HepG2 (cell line): ENCODE measurements at regions not wholly inside any gene's neighbourhood (a gene's known extent, or its start where the extent isn't known, plus 50 kb on each side); places are given as distances from the start of the nearest gene placed in this dataset.

Experiments
- ATAC-seq: fragments of 200-7000 bp; cut with Tn5 transposase; 3 replicates; pipeline ENCODE4 v1.9.1; 2020; ENCODE audit warnings: mild to moderate bottlenecking, moderate library complexity
- BruUV-seq: library from RNA; stranded (reverse); fragments of 400-500 nt; replicated peaks from 2 replicates; lab custom pipeline; 2021; lab: Mats Ljungman, UMichigan
- CTCF ChIA-PET: fragments of 300-600 bp; formaldehyde crosslinking; extraction: SDS; loops from one replicate; lab custom pipeline; 2021; ENCODE audit warnings: low total read pairs, inconsistent platforms, low intra/inter-chr PET ratio; lab: Yijun Ruan, JAX
- POLR2A ChIA-PET: fragments of 350-600 bp; sonication (Branson Sonifier 250); formaldehyde crosslinking; loops from one replicate; lab custom pipeline; 2020; ENCODE audit warnings: antibody characterized with exemption, inconsistent platforms; lab: Yijun Ruan, JAX
- DNase-seq: peaks from one replicate; pipeline ENCODE4 v3.0.0-alpha.2; 2015; ENCODE audit warnings: low spot score
- FAIRE-seq: peaks from 3 replicates; lab custom pipeline; 2011; peaks lifted over from hg19 to GRCh38; lab: Jason Lieb, UNC
- H2AFZ ChIP-seq: one replicate; pipeline ENCODE4 v1.6.1; 2011; ENCODE audit warnings: low read length, inconsistent platforms
- H3K27ac ChIP-seq: fragments of 300-600 bp; 3 replicates; pipeline ENCODE4 v1.8.0; 2011; ENCODE audit warnings: mixed run types, mild to moderate bottlenecking, mixed read lengths, low read length, inconsistent platforms; ENCODE audit not compliant: insufficient read depth; ENCODE audit errors: extremely low read length
- H3K27me3 ChIP-seq, 2 experiments: fragments of 200-600 bp in 1 of 2; 2 replicates in 1 of 2; 3 replicates in 1 of 2; pipeline versions ENCODE4 v1.6.0 to v1.8.0; 2011; ENCODE audit warnings: low read length in 2 of 2, mild to moderate bottlenecking in 2 of 2, moderate library complexity in 2 of 2, inconsistent platforms in 1 of 2; ENCODE audit not compliant: insufficient read depth in 2 of 2, control insufficient read depth in 1 of 2
- H3K36me3 ChIP-seq, 2 experiments: fragments of 200-600 bp in 1 of 2; replicated peaks in 1 of 2; 2 replicates in 1 of 2; 3 replicates in 1 of 2; pipeline versions ENCODE4 v1.5.1 to v1.8.0; 2011; ENCODE audit warnings: low read length in 2 of 2, inconsistent platforms in 1 of 2; ENCODE audit not compliant: insufficient read depth in 2 of 2, control insufficient read depth in 1 of 2
- H3K4me1 ChIP-seq: 2 replicates; pipeline ENCODE4 v1.5.1; 2012; ENCODE audit warnings: low read length, inconsistent platforms; ENCODE audit not compliant: insufficient read depth
- H3K4me2 ChIP-seq: 2 replicates; pipeline ENCODE4 v1.6.0; 2011; ENCODE audit warnings: low read depth, low read length, inconsistent platforms
- H3K4me3 ChIP-seq, 3 experiments: fragments of 200-600 bp in 1 of 3; sonication (generic), shearing (Covaris generic) in 1 of 3; replicated peaks in 1 of 3; 2 replicates each; pipeline ENCODE4 v1.5.1; 2011 to 2016; ENCODE audit warnings: low read length in 3 of 3, inconsistent platforms in 2 of 3, low read depth in 2 of 3, mild to moderate bottlenecking in 2 of 3, control low read depth in 1 of 3, mixed read lengths in 1 of 3; ENCODE audit not compliant: insufficient read depth in 1 of 3
- H3K79me2 ChIP-seq: one replicate; pipeline ENCODE4 v1.6.1; 2011; ENCODE audit warnings: low read length, inconsistent platforms; ENCODE audit not compliant: insufficient read depth
- H3K9ac ChIP-seq: 2 replicates; pipeline ENCODE4 v1.6.0; 2011; ENCODE audit warnings: mild to moderate bottlenecking, low read depth, low read length, inconsistent platforms; ENCODE audit not compliant: insufficient read depth
- H3K9me3 ChIP-seq: 2 replicates; pipeline ENCODE4 v1.5.1; 2012; ENCODE audit warnings: mild to moderate bottlenecking, low read length
- H4K20me1 ChIP-seq: 2 replicates; pipeline ENCODE4 v1.6.0; 2011; ENCODE audit warnings: inconsistent platforms, mild to moderate bottlenecking, low read length, moderate library complexity; ENCODE audit not compliant: insufficient read depth
- CBFB ChIP-seq: sonication (generic); formaldehyde crosslinking; IDR thresholded peaks from 2 replicates; pipeline ENCODE4 v1.4.0; 2020; ENCODE audit warnings: missing genetic modification reagents
- GLI4 ChIP-seq: sonication (generic); formaldehyde crosslinking; IDR thresholded peaks from 2 replicates; pipeline ENCODE4 v1.5.1; 2020; ENCODE audit warnings: missing genetic modification reagents, mild to moderate bottlenecking, moderate library complexity, borderline replicate concordance
- HNRNPUL1 ChIP-seq: fragments of 200-400 bp; formaldehyde crosslinking; IDR thresholded peaks from 2 replicates; pipeline ENCODE4 v1.6.1; 2017; ENCODE audit warnings: low read depth, mild to moderate bottlenecking, low read length, moderate library complexity
- MTA1 ChIP-seq: sonication (generic); formaldehyde crosslinking; IDR thresholded peaks from 2 replicates; pipeline ENCODE4 v1.4.0; 2020; ENCODE audit warnings: missing genetic modification reagents, mild to moderate bottlenecking, borderline replicate concordance
- MTF2 ChIP-seq: sonication (generic); formaldehyde crosslinking; IDR thresholded peaks from 2 replicates; pipeline ENCODE4 v1.5.0; 2020; ENCODE audit warnings: missing genetic modification reagents, borderline replicate concordance
- SMAD9 ChIP-seq: sonication (generic); formaldehyde crosslinking; IDR thresholded peaks from 2 replicates; pipeline ENCODE4 v1.5.1; 2020; ENCODE audit warnings: mild to moderate bottlenecking, missing genetic modification reagents
- SUZ12 ChIP-seq: fragments of 150-350 bp; IDR thresholded peaks from 2 replicates; pipeline ENCODE4 v1.6.1; 2014; ENCODE audit warnings: low read depth, low read length
- THAP11 ChIP-seq: IDR thresholded peaks from 2 replicates; pipeline ENCODE4 v1.6.1; 2016; ENCODE audit warnings: missing biosample characterization, missing genetic modification reagents
- ZFP82 ChIP-seq: sonication (generic); formaldehyde crosslinking; IDR thresholded peaks from 2 replicates; pipeline ENCODE4 v1.5.1; 2020; ENCODE audit warnings: mild to moderate bottlenecking, missing genetic modification reagents, borderline replicate concordance
- ZNF350 ChIP-seq: sonication (generic); formaldehyde crosslinking; IDR thresholded peaks from 2 replicates; pipeline ENCODE4 v1.4.0; 2020; ENCODE audit warnings: mild to moderate bottlenecking, low read depth, missing genetic modification reagents, borderline replicate concordance
- ZNF430 ChIP-seq: sonication (generic); formaldehyde crosslinking; IDR thresholded peaks from 2 replicates; pipeline ENCODE4 v1.9.0; 2021; ENCODE audit warnings: mild to moderate bottlenecking, missing genetic modification reagents
- ZNF446 ChIP-seq: sonication (generic); formaldehyde crosslinking; IDR thresholded peaks from 2 replicates; pipeline ENCODE4 v1.5.0; 2020; ENCODE audit warnings: mild to moderate bottlenecking, missing genetic modification reagents
- ZNF558 ChIP-seq: sonication (generic); formaldehyde crosslinking; IDR thresholded peaks from 2 replicates; pipeline ENCODE4 v1.9.0; 2022; ENCODE audit warnings: mild to moderate bottlenecking, missing genetic modification reagents, borderline replicate concordance
- ZNF615 ChIP-seq: sonication (generic); formaldehyde crosslinking; IDR thresholded peaks from 2 replicates; pipeline ENCODE4 v1.5.0; 2020; ENCODE audit warnings: mild to moderate bottlenecking, missing genetic modification reagents, borderline replicate concordance
- WGBS: methylation state at CpG from one replicate; pipeline ENCODE4 v1.1.6; 2017; ENCODE audit warnings: low lambda C conversion rate; 5-methylcytosine and 5-hydroxymethylcytosine counted together
- in situ Hi-C: cut with HindIII; loops from 2 replicates; pipeline ENCODE4 v1.10.0; 2017; ENCODE audit warnings: low pct_unique_long_range_greater_than_20kb; ENCODE audit not compliant: extremely low pct_ligation_motif_present
- intact Hi-C: fragments of 100-400 bp; cut with micrococcal nuclease; formaldehyde crosslinking; loops from one replicate; pipeline ENCODE4 v1.10.0; 2022; ENCODE audit not compliant: unreplicated experiment
- TF ChIP-seq, protein P1 (sequence below): sonication (generic); formaldehyde crosslinking; IDR thresholded peaks from 2 replicates; pipeline ENCODE4 v1.8.0; 2022; ENCODE audit warnings: mild to moderate bottlenecking, missing genetic modification reagents, moderate library complexity
- TF ChIP-seq, protein P2 (sequence below): sonication (generic); formaldehyde crosslinking; IDR thresholded peaks from 2 replicates; pipeline ENCODE4 v1.5.0; 2020; ENCODE audit warnings: missing genetic modification reagents
- TF ChIP-seq, protein P3 (sequence below): sonication (generic); formaldehyde crosslinking; IDR thresholded peaks from 2 replicates; pipeline ENCODE4 v1.5.0; 2020; ENCODE audit warnings: mild to moderate bottlenecking, missing genetic modification reagents, moderate library complexity
- TF ChIP-seq, protein P4 (sequence below): sonication (generic); formaldehyde crosslinking; IDR thresholded peaks from 2 replicates; pipeline ENCODE4 v1.5.0; 2020; ENCODE audit warnings: missing genetic modification reagents

DNA sequence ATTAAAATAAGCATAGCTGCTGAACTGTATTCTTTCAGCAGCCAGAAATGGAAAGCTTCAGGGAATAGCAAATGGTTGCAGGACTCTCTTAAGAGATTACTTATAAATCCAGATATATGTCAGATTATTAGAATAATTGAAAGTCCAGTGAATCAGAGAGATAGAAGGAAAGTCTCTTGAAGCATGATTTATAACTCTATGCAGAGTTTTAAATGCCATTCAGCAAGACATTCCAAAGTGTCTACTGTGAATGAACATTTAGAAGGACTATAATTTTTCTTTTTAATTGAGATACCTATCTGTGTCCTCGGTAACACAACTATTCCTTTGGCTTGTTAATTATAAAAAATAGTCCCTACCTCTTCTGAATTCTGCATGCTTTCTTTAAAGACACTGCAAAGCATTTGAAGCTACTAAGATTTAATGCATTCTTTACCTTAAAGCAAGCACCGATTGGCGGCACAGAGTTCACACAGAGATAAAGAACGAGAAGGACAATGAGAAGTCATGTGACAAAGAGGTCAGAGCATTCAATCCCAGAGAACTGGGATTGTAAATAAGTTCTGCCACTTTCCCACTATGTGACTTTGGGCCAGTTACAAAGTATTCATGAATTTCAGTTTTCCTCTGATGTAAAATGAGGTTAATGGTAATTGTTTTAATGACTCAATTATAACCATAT, 371.0 kb upstream of the ATP2B1 start (continued):
- no peak for TF ChIP-seq SUZ12

DNA sequence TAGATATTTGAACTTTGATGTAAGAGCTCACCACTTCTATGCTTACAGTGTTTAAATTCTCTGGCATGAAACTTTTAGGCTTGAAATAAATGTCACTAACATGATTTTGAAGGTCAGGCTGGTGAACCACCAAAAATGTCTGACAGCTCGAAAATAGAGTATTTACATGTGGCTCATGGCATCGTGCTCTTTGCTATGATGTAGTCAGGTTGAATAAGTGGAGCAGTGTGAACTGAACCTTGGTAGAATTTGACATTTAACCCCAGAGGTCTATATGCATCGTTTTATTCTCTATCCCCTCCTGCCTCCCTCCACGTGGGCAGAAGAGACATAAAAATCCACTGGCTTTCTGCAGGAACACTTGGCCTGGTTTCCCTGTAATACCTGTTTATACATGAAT, 369.7 kb upstream of the ATP2B1 start:
- Histone ChIP-seq H4K20me1 (no peaks in the 10 kb centered on the region), H3K4me3 (no peak overlapping the region), H3K9me3 (no peaks in the 10 kb centered on the region), H3K27me3 (no peaks in the 10 kb centered on the region), H3K27ac (no peak overlapping the region), H3K36me3 (no peaks in the 10 kb centered on the region), H2AFZ (no peak overlapping the region), H3K79me2 (no peaks in the 10 kb centered on the region), H3K4me2 (no peak overlapping the region), H3K4me1 (no peaks in the 10 kb centered on the region), H3K9ac (no peak overlapping the region)
- ChIA-PET CTCF (no interaction called here), POLR2A (no interaction called here)
- 0% methylated on average over 4 of the region's 4 CpGs for WGBS
- FAIRE-seq (no peak), ATAC-seq (no peak), DNase-seq (no peak)
- in situ Hi-C loops, result no loop called here
- intact Hi-C loops, result no loop called here
- no TSS peak for BruUV-seq
- TF ChIP-seq, protein P1, sequence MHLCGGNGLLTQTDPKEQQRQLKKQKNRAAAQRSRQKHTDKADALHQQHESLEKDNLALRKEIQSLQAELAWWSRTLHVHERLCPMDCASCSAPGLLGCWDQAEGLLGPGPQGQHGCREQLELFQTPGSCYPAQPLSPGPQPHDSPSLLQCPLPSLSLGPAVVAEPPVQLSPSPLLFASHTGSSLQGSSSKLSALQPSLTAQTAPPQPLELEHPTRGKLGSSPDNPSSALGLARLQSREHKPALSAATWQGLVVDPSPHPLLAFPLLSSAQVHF (CRISPR knock-in tag), result no peak
- TF ChIP-seq HNRNPUL1 (no peak), ZFP82 (CRISPR knock-in tag) (no peak), ZNF350 (CRISPR knock-in tag) (no peak), ZNF615 (CRISPR knock-in tag) (no peak), MTA1 (no peak), ZNF446 (CRISPR knock-in tag) (no peak), MTF2 (CRISPR knock-in tag) (no peak), THAP11 (CRISPR knock-in tag) (no peak), CBFB (no peak), ZNF430 (CRISPR knock-in tag) (no peak), SMAD9 (no peak), ZNF558 (CRISPR knock-in tag) (no peak), GLI4 (CRISPR knock-in tag) (no peak)
- TF ChIP-seq, protein P2, sequence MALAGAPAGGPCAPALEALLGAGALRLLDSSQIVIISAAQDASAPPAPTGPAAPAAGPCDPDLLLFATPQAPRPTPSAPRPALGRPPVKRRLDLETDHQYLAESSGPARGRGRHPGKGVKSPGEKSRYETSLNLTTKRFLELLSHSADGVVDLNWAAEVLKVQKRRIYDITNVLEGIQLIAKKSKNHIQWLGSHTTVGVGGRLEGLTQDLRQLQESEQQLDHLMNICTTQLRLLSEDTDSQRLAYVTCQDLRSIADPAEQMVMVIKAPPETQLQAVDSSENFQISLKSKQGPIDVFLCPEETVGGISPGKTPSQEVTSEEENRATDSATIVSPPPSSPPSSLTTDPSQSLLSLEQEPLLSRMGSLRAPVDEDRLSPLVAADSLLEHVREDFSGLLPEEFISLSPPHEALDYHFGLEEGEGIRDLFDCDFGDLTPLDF (CRISPR knock-in tag), result no peak
- TF ChIP-seq, protein P3, sequence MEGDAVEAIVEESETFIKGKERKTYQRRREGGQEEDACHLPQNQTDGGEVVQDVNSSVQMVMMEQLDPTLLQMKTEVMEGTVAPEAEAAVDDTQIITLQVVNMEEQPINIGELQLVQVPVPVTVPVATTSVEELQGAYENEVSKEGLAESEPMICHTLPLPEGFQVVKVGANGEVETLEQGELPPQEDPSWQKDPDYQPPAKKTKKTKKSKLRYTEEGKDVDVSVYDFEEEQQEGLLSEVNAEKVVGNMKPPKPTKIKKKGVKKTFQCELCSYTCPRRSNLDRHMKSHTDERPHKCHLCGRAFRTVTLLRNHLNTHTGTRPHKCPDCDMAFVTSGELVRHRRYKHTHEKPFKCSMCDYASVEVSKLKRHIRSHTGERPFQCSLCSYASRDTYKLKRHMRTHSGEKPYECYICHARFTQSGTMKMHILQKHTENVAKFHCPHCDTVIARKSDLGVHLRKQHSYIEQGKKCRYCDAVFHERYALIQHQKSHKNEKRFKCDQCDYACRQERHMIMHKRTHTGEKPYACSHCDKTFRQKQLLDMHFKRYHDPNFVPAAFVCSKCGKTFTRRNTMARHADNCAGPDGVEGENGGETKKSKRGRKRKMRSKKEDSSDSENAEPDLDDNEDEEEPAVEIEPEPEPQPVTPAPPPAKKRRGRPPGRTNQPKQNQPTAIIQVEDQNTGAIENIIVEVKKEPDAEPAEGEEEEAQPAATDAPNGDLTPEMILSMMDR, result no peak
- TF ChIP-seq, protein P4, sequence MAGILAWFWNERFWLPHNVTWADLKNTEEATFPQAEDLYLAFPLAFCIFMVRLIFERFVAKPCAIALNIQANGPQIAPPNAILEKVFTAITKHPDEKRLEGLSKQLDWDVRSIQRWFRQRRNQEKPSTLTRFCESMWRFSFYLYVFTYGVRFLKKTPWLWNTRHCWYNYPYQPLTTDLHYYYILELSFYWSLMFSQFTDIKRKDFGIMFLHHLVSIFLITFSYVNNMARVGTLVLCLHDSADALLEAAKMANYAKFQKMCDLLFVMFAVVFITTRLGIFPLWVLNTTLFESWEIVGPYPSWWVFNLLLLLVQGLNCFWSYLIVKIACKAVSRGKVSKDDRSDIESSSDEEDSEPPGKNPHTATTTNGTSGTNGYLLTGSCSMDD, result no peak
